Body of pancreas (tissue), 4 donors: ENCODE measurements at regions not wholly inside any gene's neighbourhood (a gene's known extent, or its start where the extent isn't known, plus 50 kb on each side); places are given as distances from the start of the nearest gene placed in this dataset.

ENCODE experiments used
- POLR2A ChIP-seq, 3 donors: fragments of 450-650 bp; IDR thresholded peaks; one replicate each; pipeline ENCODE4 v1.6.1; 2016; ENCODE audit warnings: antibody characterized with exemption in 3 of 3, mild to moderate bottlenecking in 2 of 3
- TF ChIP-seq, protein P1 (sequence below), 7 experiments: fragments of 450-650 bp in 4 of 7; fragments of 200-600 bp in 3 of 7; sonication (generic) in 3 of 7; IDR thresholded peaks; one replicate each; pipeline ENCODE4 v1.5.1; 2016 to 2019; ENCODE audit warnings: antibody characterized with exemption in 7 of 7

DNA sequence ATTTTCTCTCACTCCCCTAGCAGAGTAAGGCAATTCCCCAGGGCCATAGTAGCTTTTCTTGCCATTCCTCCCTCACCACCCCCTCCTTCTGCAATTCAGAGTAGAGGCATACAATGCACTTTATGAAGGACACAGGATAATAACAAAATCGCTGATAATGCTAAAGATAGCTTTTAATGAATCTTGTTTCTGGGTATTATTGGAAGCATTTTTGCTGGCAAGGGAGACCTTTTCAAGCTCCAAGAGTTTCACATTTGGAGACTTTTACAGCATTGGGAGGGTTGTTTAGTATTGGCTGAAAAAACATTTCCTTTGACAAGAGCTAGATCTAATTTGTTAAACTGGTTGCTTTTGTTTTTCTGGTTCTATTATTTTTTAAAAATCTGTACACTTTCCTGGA is 573.0 kb upstream of the C16orf82 start:
- TF ChIP-seq POLR2A (IDR thresholded peaks at IDR 0.05) = no peak
- TF ChIP-seq, protein P1, sequence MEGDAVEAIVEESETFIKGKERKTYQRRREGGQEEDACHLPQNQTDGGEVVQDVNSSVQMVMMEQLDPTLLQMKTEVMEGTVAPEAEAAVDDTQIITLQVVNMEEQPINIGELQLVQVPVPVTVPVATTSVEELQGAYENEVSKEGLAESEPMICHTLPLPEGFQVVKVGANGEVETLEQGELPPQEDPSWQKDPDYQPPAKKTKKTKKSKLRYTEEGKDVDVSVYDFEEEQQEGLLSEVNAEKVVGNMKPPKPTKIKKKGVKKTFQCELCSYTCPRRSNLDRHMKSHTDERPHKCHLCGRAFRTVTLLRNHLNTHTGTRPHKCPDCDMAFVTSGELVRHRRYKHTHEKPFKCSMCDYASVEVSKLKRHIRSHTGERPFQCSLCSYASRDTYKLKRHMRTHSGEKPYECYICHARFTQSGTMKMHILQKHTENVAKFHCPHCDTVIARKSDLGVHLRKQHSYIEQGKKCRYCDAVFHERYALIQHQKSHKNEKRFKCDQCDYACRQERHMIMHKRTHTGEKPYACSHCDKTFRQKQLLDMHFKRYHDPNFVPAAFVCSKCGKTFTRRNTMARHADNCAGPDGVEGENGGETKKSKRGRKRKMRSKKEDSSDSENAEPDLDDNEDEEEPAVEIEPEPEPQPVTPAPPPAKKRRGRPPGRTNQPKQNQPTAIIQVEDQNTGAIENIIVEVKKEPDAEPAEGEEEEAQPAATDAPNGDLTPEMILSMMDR (IDR thresholded peaks at IDR 0.05) = no peak
